Calu3 (cell line): ENCODE measurements at regions not wholly inside any gene's neighbourhood (a gene's known extent, or its start where the extent isn't known, plus 50 kb on each side); places are given as distances from the start of the nearest gene placed in this dataset.

Experiments
- BruUV-seq: library from RNA; stranded (reverse); fragments of 400-500 nt; replicated peaks from 2 replicates; lab custom pipeline; 2021; lab: Mats Ljungman, UMichigan
- CTCF ChIA-PET: fragments of 300-600 bp; sonication (Branson Sonifier 250); formaldehyde crosslinking; loops from one replicate; lab custom pipeline; 2022; ENCODE audit warnings: antibody characterized with exemption; lab: Charles Lee
- DNase-seq: peaks from one replicate; pipeline ENCODE4 v3.0.0; 2022
- H3K27ac Mint-ChIP-seq: one replicate; pipeline ENCODE4 v1.8.0; 2022; ENCODE audit warnings: mixed read lengths; ENCODE audit not compliant: unreplicated experiment
- H3K27me3 Mint-ChIP-seq: one replicate; pipeline ENCODE4 v1.8.0; 2022; ENCODE audit warnings: mixed read lengths; ENCODE audit not compliant: unreplicated experiment
- H3K36me3 Mint-ChIP-seq: one replicate; pipeline ENCODE4 v1.8.0; 2022; ENCODE audit warnings: mild to moderate bottlenecking, moderate library complexity, mixed read lengths; ENCODE audit not compliant: insufficient read depth, unreplicated experiment
- H3K4me1 Mint-ChIP-seq: one replicate; pipeline ENCODE4 v1.8.0; 2022; ENCODE audit warnings: mild to moderate bottlenecking, low read depth, mixed read lengths; ENCODE audit not compliant: unreplicated experiment
- H3K4me3 Mint-ChIP-seq: one replicate; pipeline ENCODE4 v1.8.0; 2022; ENCODE audit warnings: mild to moderate bottlenecking, low read depth, moderate library complexity, mixed read lengths; ENCODE audit not compliant: unreplicated experiment
- H3K9me3 Mint-ChIP-seq: one replicate; pipeline ENCODE4 v1.8.0; 2022; ENCODE audit warnings: low read depth, mixed read lengths; ENCODE audit not compliant: unreplicated experiment
- CTCF ChIP-seq: fragments of 200-600 bp; IDR thresholded peaks from one replicate; pipeline ENCODE4 v1.8.0; 2022; ENCODE audit warnings: antibody characterized with exemption; ENCODE audit not compliant: unreplicated experiment
- intact Hi-C: fragments of 100-400 bp; cut with micrococcal nuclease; formaldehyde crosslinking; loops from one replicate; pipeline ENCODE4 v1.10.0; 2022; ENCODE audit not compliant: unreplicated experiment

GRCh38 chr3:30505866-30506520, 100.4 kb upstream of the TGFBR2 start:
- no peaks in the 10 kb centered on the region for H3K36me3 Mint-ChIP-seq
- no peak for DNase-seq
- no peaks in the 10 kb centered on the region for H3K9me3 Mint-ChIP-seq
- CTCF ChIA-PET, result no interaction called here
- no peak overlapping the region for H3K4me3 Mint-ChIP-seq
- no TSS peak for BruUV-seq
- TF ChIP-seq CTCF, result no peak
- peaks cover 27% of the 10 kb centered on the region for H3K4me1 Mint-ChIP-seq
- no peaks in the 10 kb centered on the region for H3K27me3 Mint-ChIP-seq
- intact Hi-C loops, result no loop called here
- H3K27ac Mint-ChIP-seq, result no peak overlapping the region

- Mint-ChIP-seq H3K27me3 (no peaks in the 10 kb centered on the region), H3K9me3 (no peaks in the 10 kb centered on the region), H3K4me1 (peaks cover 17% of the 10 kb centered on the region), H3K27ac (no peak overlapping the region), H3K36me3 (no peaks in the 10 kb centered on the region), H3K4me3 (no peak overlapping the region)
- no TSS peak for BruUV-seq
- intact Hi-C loops, result no loop called here
- DNase-seq, result no peak
- TF ChIP-seq CTCF, result no peak
- CTCF ChIA-PET, result no interaction called here
Observed at GRCh38 chr3:30508339-30508738, 98.1 kb upstream of the TGFBR2 start.

GRCh38 chr3:30510596-30510995, 95.8 kb upstream of the TGFBR2 start:
- TF ChIP-seq CTCF, result no peak
- Mint-ChIP-seq H3K4me1 (peaks cover 13% of the 10 kb centered on the region), H3K27me3 (no peaks in the 10 kb centered on the region), H3K9me3 (no peaks in the 10 kb centered on the region), H3K36me3 (no peaks in the 10 kb centered on the region), H3K27ac (no peak overlapping the region), H3K4me3 (no peak overlapping the region)
- no peak for DNase-seq
- CTCF ChIA-PET, result no interaction called here
- intact Hi-C loops, result no loop called here
- no TSS peak for BruUV-seq

GRCh38 chr3:30511524-30512251, 94.7 kb upstream of the TGFBR2 start:
- CTCF ChIA-PET, result no interaction called here
- peak; percentile 43 for DNase-seq
- Mint-ChIP-seq H3K9me3 (no peaks in the 10 kb centered on the region), H3K4me1 (peaks cover 13% of the 10 kb centered on the region), H3K4me3 (no peak overlapping the region), H3K36me3 (no peaks in the 10 kb centered on the region), H3K27me3 (no peaks in the 10 kb centered on the region), H3K27ac (peak overlapping the region; percentile 15)
- no TSS peak for BruUV-seq
- no peak for TF ChIP-seq CTCF
- intact Hi-C loops, result no loop called here
